Coronary artery (tissue), 2 donors: ENCODE measurements at regions not wholly inside any gene's neighbourhood (a gene's known extent, or its start where the extent isn't known, plus 50 kb on each side); places are given as distances from the start of the nearest gene placed in this dataset.

Source experiments
- DNase-seq: peaks from one replicate; pipeline ENCODE4 v3.0.0-alpha.2; 2017; ENCODE audit warnings: low spot score
- H3K27ac ChIP-seq, 2 donors: fragments of 200-600 bp; sonication (generic); one replicate each; pipeline ENCODE4 v1.5.1; 2016 to 2019
- H3K4me3 ChIP-seq: fragments of 200-600 bp; sonication (generic); 2 replicates; pipeline ENCODE4 v1.5.1; 2016; ENCODE audit warnings: mild to moderate bottlenecking, moderate library complexity
- TF ChIP-seq, protein P1 (sequence below): fragments of 200-600 bp; sonication (generic); IDR thresholded peaks from one replicate; pipeline ENCODE4 v1.5.1; 2019; ENCODE audit warnings: antibody characterized with exemption

DNA sequence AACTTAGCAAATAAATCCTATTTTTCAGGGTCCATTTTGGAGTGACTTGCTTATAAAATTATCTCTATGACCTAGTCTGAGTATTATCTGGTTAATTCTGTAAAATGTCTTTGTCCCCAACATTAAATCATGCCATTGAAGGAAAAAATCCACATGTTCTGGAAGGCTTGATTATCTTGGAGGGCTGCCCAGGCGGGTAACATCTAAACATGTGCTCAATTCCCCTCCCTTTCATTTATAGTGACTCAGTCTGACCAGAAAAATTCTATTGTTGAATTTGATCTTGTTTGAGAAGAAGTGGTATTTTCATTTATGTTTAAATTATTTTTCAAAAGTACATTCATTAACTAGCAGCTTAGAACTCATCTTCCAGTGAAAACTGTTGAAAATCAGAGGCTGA, 55.4 kb upstream of the SLC10A7 start:
- TF ChIP-seq, protein P1, sequence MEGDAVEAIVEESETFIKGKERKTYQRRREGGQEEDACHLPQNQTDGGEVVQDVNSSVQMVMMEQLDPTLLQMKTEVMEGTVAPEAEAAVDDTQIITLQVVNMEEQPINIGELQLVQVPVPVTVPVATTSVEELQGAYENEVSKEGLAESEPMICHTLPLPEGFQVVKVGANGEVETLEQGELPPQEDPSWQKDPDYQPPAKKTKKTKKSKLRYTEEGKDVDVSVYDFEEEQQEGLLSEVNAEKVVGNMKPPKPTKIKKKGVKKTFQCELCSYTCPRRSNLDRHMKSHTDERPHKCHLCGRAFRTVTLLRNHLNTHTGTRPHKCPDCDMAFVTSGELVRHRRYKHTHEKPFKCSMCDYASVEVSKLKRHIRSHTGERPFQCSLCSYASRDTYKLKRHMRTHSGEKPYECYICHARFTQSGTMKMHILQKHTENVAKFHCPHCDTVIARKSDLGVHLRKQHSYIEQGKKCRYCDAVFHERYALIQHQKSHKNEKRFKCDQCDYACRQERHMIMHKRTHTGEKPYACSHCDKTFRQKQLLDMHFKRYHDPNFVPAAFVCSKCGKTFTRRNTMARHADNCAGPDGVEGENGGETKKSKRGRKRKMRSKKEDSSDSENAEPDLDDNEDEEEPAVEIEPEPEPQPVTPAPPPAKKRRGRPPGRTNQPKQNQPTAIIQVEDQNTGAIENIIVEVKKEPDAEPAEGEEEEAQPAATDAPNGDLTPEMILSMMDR = no peak
- Histone ChIP-seq H3K27ac (no peak overlapping the region), H3K4me3 (no peak overlapping the region)
- no peak for DNase-seq

DNA sequence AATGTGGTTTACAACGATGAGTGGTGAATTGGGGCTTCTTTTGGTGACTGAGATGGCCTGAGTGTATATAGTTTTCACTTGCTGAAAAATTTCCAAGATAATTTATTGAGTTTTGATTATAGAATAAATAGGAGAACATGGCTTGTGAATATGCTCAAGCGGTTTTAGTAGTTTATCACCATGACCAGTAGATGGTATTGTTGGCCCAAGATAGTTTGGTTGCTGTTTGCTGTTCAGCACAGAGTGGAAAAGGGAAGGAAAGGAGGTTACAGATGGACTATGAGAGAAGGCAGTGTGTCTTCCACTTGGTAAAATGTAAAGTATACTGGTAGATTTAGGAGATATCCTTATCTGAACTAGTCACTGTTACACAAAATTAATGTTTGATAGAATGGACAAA, 55.8 kb upstream of the POU4F2 start:
- no peak for DNase-seq
- TF ChIP-seq, protein P1 = no peak

DNA sequence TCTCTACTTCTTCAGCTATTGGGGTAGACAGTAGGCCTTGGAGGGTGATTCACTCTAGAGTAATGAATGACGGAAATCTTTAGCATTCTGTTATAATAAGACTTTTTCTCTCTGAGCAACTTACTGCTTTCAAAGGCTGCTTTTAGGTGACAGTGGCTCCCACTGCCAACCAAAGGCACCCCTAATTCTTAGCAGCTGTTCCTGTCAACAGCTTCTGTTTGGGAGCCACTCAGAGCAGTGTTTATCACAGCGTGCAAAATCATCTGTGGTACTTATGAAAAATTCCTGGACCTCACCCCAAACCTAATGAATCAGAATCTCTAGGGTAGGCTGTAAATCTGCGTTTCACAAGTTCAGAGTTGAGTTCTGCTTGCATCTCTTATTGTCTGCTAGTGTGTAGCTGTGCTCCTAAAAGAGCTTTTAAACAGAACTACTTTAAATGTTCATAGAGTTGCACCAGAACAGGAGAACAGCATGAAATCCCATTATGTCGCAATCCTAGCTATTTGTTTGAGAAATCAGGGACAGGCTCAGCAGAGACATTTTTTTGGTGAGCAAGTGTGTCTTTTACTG, 52.8 kb upstream of the POU4F2 start:
- peak overlapping the region in 1 of 2 donors; percentile 20 for H3K27ac ChIP-seq
- TF ChIP-seq, protein P1 = no peak
- DNase-seq = no peak
- no peak overlapping the region for H3K4me3 ChIP-seq

More for the DNA sequence above, 55.8 kb upstream of the POU4F2 start:
- H3K27ac ChIP-seq = no peak overlapping the region
- no peak overlapping the region for H3K4me3 ChIP-seq
